Rectal smooth muscle tissue (tissue), 1 donor: ENCODE measurements at regions not wholly inside any gene's neighbourhood (a gene's known extent, or its start where the extent isn't known, plus 50 kb on each side); places are given as distances from the start of the nearest gene placed in this dataset.

Experiments
- H3K27ac ChIP-seq: one replicate; pipeline ENCODE4 v1.7.0; 2013; ENCODE audit warnings: low read depth, low read length, inconsistent platforms
- H3K27me3 ChIP-seq: one replicate; pipeline ENCODE4 v1.7.0; 2013; ENCODE audit warnings: low read length; ENCODE audit not compliant: control insufficient read depth, insufficient read depth
- H3K36me3 ChIP-seq: one replicate; pipeline ENCODE4 v1.7.0; 2013; ENCODE audit warnings: low read length; ENCODE audit not compliant: control insufficient read depth, insufficient read depth
- H3K4me1 ChIP-seq: one replicate; pipeline ENCODE4 v1.7.0; 2013; ENCODE audit warnings: low read length; ENCODE audit not compliant: control insufficient read depth, insufficient read depth
- H3K4me3 ChIP-seq: one replicate; pipeline ENCODE4 v1.7.0; 2013; ENCODE audit warnings: low read length
- H3K9ac ChIP-seq: one replicate; pipeline ENCODE4 v1.7.0; 2013; ENCODE audit warnings: low read length

GRCh38 chr1:70915258-70916033 lies 132.2 kb downstream of the PTGER3 start:
- Histone ChIP-seq H3K27ac (no peak overlapping the region), H3K4me1 (no peaks in the 10 kb centered on the region), H3K4me3 (no peak overlapping the region), H3K36me3 (no peaks in the 10 kb centered on the region), H3K9ac (no peak overlapping the region), H3K27me3 (no peaks in the 10 kb centered on the region)

- Histone ChIP-seq H3K4me1 (no peaks in the 10 kb centered on the region), H3K4me3 (no peak overlapping the region), H3K36me3 (no peaks in the 10 kb centered on the region), H3K27ac (no peak overlapping the region), H3K27me3 (no peaks in the 10 kb centered on the region), H3K9ac (no peak overlapping the region)
Observed at GRCh38 chr1:70916034-70916427, 131.6 kb downstream of the PTGER3 start.

- Histone ChIP-seq H3K4me1 (no peaks in the 10 kb centered on the region), H3K9ac (no peak overlapping the region), H3K27ac (no peak overlapping the region), H3K4me3 (no peak overlapping the region), H3K27me3 (no peaks in the 10 kb centered on the region), H3K36me3 (no peaks in the 10 kb centered on the region)
Observed at GRCh38 chr1:70919706-70920323, 127.8 kb downstream of the PTGER3 start.
